Stimulated activated CD8-positive, alpha-beta memory T cell treated with anti-CD3 and anti-CD28 coated beads, Interleukin-2, amount 100 ng/mL, for 48 hours (primary cell): ENCODE measurements at regions not wholly inside any gene's neighbourhood (a gene's known extent, or its start where the extent isn't known, plus 50 kb on each side); places are given as distances from the start of the nearest gene placed in this dataset.

Source experiments
- DNase-seq, 2 donors: peaks; one replicate each; pipeline ENCODE4 v3.0.0-alpha.2; 2020; ENCODE audit warnings: low read depth in 2 of 2

GRCh38 chr16:9679213-9679767 is 502.9 kb downstream of the GRIN2A start:
- no peak for DNase-seq

- DNase-seq = no peak
Measured at GRCh38 chr16:9680019-9680655, 502.1 kb downstream of the GRIN2A start.

GRCh38 chr16:9680968-9681367 is 501.3 kb downstream of the GRIN2A start:
- DNase-seq = no peak

- no peak for DNase-seq
Measured at GRCh38 chr16:9681508-9681907, 500.7 kb downstream of the GRIN2A start.

GRCh38 chr16:9682320-9682719 is 499.9 kb downstream of the GRIN2A start:
- DNase-seq = no peak

GRCh38 chr16:9683677-9684076 is 498.6 kb downstream of the GRIN2A start:
- no peak for DNase-seq

GRCh38 chr16:9687737-9688319 is 494.4 kb downstream of the GRIN2A start:
- no peak for DNase-seq

GRCh38 chr16:9689597-9689996 is 492.6 kb downstream of the GRIN2A start:
- no peak for DNase-seq

GRCh38 chr16:9695152-9695551 is 487.1 kb downstream of the GRIN2A start:
- DNase-seq = no peak
